AG10803 (cell line): ENCODE measurements at regions not wholly inside any gene's neighbourhood (a gene's known extent, or its start where the extent isn't known, plus 50 kb on each side); places are given as distances from the start of the nearest gene placed in this dataset.
"Not testable (repeated sequence)": the region's sequence is repeated elsewhere in the genome, so short reads cannot be mapped to it uniquely, and the experiment has no call there.

ENCODE experiments used
- DNase-seq: peaks from one replicate; pipeline ENCODE4 v3.0.0; 2010; ENCODE audit warnings: low read depth
- H3K4me3 ChIP-seq: 2 replicates; pipeline ENCODE4 v1.5.1; 2011; ENCODE audit warnings: mild to moderate bottlenecking, low read length, control low read depth
- CTCF ChIP-seq: conservative IDR thresholded peaks from 2 replicates; pipeline ENCODE4 v1.5.1; 2011; ENCODE audit warnings: mild to moderate bottlenecking, low read length, control low read depth, inconsistent platforms

GRCh38 chr10:6788731-6789130 is 208.7 kb upstream of the PRKCQ start:
- H3K4me3 ChIP-seq = no peak overlapping the region
- TF ChIP-seq CTCF = no peak
- DNase-seq = no peak

- TF ChIP-seq CTCF = no peak
- H3K4me3 ChIP-seq = no peak overlapping the region
- DNase-seq = peak; percentile 30
Measured at GRCh38 chr10:6788231-6788630, 208.2 kb upstream of the PRKCQ start.

- no peak for TF ChIP-seq CTCF
- H3K4me3 ChIP-seq = no peak overlapping the region
- DNase-seq = no peak
Measured at GRCh38 chr10:6787718-6788117, 207.6 kb upstream of the PRKCQ start.

GRCh38 chr10:6787091-6787490 is 207.0 kb upstream of the PRKCQ start:
- no peak for TF ChIP-seq CTCF
- no peak overlapping the region for H3K4me3 ChIP-seq
- no peak for DNase-seq

GRCh38 chr10:6786579-6787031 is 206.5 kb upstream of the PRKCQ start:
- H3K4me3 ChIP-seq = peak overlapping the region; percentile 3
- TF ChIP-seq CTCF = peak; percentile 65
- peak; percentile 54 for DNase-seq

GRCh38 chr10:6784429-6784828 is 204.4 kb upstream of the PRKCQ start:
- DNase-seq = not testable (repeated sequence)

GRCh38 chr10:6783471-6783870 is 203.4 kb upstream of the PRKCQ start:
- no peak overlapping the region for H3K4me3 ChIP-seq
- no peak for TF ChIP-seq CTCF
- DNase-seq = no peak

More at GRCh38 chr10:6784429-6784828, 204.4 kb upstream of the PRKCQ start:
- H3K4me3 ChIP-seq = not testable (repeated sequence)

GRCh38 chr10:6782378-6782777 is 202.3 kb upstream of the PRKCQ start:
- no peak overlapping the region for H3K4me3 ChIP-seq
- no peak for DNase-seq
- no peak for TF ChIP-seq CTCF
